ENCODE measurements at regions not wholly inside any gene's neighbourhood (a gene's known extent, or its start where the extent isn't known, plus 50 kb on each side); places are given as distances from the start of the nearest gene placed in this dataset.

DNA sequence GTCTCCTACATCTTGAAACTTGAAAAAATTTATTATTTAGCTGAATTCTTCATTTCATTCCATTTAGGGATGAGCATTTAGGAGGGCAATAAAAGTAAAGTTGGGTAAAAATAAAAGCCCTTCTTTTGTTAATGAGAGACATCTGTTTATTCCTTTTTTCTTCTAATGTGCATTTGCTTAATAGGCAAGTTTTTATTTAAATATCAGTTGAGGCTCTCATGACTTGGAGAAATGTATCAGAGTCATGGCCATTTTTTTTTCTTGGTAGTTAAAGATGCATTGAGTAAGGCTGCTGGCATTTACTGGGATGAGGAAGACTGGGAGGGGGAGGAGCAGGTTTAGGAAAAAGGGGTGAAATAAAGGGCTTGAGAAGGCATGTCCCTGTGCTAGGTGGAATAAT, 609.9 kb upstream of the TMEM132C start:
- TF ChIP-seq, protein P1, sequence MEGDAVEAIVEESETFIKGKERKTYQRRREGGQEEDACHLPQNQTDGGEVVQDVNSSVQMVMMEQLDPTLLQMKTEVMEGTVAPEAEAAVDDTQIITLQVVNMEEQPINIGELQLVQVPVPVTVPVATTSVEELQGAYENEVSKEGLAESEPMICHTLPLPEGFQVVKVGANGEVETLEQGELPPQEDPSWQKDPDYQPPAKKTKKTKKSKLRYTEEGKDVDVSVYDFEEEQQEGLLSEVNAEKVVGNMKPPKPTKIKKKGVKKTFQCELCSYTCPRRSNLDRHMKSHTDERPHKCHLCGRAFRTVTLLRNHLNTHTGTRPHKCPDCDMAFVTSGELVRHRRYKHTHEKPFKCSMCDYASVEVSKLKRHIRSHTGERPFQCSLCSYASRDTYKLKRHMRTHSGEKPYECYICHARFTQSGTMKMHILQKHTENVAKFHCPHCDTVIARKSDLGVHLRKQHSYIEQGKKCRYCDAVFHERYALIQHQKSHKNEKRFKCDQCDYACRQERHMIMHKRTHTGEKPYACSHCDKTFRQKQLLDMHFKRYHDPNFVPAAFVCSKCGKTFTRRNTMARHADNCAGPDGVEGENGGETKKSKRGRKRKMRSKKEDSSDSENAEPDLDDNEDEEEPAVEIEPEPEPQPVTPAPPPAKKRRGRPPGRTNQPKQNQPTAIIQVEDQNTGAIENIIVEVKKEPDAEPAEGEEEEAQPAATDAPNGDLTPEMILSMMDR (IDR thresholded peaks at IDR 0.05; ENCODE audit: borderline replicate concordance, insufficient read depth, low read depth, low read length), result no peak
- no peak overlapping the region for H3K4me3 ChIP-seq (ENCODE audit: low read depth, low read length)

DNA sequence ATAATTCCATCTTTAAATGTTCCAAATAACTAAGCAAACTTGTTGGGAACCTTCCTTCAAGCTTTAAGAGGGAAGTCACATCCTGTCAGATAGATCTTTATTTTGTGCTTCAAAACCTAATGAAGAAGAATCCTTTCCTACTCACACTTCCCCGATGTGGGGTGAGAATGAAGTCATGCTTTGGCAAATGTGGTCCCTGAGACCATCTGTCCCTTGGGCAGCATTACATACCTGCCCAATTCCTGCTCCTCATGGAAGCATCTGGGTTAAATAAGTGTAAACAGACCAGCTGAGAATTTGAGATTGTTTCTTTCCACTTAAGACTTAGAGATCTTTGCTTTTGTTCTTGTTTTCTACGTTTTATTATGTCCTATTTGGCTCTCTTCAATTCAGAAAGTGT, 606.0 kb upstream of the TMEM132C start:
- TF ChIP-seq, protein P1 (IDR thresholded peaks at IDR 0.05; ENCODE audit: borderline replicate concordance, insufficient read depth, low read depth, low read length), result no peak
- no peak overlapping the region for H3K4me3 ChIP-seq (ENCODE audit: low read depth, low read length)

DNA sequence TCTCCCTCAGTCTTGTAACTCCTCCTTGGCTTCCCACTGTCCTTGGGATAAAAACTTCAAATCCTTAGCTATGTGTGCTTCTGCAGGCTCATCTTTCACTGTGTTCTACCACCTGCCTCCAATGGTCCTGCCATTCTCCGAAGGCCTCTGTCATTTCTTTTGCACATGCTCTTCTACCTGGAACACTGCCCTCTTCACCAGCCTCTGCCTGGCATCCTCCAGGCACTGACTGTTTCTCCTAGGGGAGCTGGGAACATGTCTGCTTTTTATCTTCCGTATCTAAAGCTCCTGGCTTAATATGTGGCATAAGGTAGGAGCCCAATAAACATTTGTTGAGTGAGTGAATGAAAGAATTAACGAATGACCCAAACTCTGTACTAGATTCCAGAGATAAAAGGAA, 603.3 kb upstream of the TMEM132C start:
- TF ChIP-seq, protein P1 (IDR thresholded peaks at IDR 0.05; ENCODE audit: borderline replicate concordance, insufficient read depth, low read depth, low read length), result no peak
- H3K4me3 ChIP-seq (ENCODE audit: low read depth, low read length), result no peak overlapping the region

DNA sequence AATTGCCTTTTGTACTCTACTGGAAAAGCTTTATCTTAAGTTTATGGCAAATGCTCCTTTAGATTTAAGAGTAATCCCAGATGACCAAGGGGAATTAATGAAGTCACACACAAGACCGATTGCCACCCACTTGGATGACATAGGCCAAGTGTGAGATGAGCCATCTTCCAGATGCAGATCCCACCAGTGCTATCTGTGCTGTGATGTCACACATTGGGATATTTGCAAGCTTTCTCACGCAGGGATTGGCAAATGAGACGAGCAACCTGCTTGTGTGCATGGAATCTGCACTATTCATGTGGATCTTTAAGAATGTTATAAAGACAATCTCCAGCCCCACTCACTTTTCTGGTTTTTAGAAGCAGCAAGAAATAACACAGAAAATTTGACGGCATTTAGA, 602.1 kb upstream of the TMEM132C start:
- H3K4me3 ChIP-seq (ENCODE audit: low read depth, low read length), result no peak overlapping the region
- TF ChIP-seq, protein P1 (IDR thresholded peaks at IDR 0.05; ENCODE audit: borderline replicate concordance, insufficient read depth, low read depth, low read length), result no peak

DNA sequence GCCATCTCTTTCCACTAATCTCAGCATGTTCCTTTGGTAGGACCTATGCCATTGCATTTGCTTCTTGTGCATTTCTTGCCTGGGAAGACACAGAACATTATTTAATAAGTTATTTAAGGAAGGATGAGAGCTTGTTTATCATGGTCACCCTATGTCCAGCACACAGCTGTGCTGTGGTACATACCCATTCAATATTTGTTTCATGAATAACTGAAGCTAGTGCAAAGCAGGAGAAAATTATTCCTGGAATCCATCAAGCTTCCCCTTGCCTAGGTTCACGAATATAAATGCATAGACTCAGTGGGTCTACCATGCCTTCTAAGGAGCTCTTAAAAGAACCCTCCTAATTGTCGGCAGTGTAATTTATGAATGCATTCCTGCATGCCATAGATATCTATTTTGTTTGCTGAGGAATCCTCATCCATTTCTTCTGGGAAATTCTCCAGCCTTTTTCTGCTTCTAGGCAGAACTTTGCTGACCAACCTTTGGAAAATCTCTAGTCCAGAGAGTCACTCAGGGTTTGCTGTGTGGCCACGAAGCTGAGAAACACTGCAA, 599.8 kb upstream of the TMEM132C start:
- TF ChIP-seq, protein P1 (IDR thresholded peaks at IDR 0.05; ENCODE audit: borderline replicate concordance, insufficient read depth, low read depth, low read length), result no peak
- H3K4me3 ChIP-seq (ENCODE audit: low read depth, low read length), result no peak overlapping the region

DNA sequence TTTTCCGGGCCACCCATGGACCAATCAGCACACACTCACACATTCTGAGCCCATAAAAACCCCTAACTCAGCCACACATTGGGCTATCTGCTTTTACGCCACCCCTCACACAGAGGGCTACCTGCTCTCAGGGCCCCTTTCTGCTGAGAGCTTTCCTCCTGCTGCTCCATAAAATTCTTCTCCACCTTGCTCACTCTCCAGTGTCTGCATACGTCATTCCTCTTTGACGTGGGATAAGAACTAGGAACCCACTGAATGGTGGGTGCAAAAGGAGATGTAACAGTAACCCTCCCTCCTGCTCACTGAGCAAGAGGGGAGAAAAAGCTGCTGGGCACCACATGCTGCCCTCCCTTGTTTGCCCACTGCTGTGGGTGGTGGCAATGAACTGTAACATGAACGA, 596.7 kb upstream of the TMEM132C start:
- no peak overlapping the region for H3K4me3 ChIP-seq (ENCODE audit: low read depth, low read length)
- TF ChIP-seq, protein P1 (IDR thresholded peaks at IDR 0.05; ENCODE audit: borderline replicate concordance, insufficient read depth, low read depth, low read length), result no peak

DNA sequence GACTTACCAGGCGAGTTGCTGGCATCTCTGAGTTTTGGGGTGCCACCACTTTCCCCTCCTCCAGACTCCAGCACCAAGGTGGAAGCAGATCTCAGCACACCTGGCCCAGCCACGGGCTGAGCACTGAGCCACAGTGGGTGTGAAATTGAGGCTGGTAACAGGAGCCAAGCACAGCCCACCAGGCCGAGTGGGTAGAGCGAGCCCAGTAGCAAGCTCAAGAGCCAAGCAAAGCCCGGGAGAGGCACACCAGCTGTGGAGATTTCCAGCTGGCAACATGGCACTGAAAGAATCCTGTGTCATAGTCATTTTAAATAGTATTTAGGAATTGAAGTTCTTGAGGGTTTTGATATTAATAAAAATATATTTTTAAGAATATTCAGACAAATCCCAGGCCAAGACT, 596.2 kb upstream of the TMEM132C start:
- no peak overlapping the region for H3K4me3 ChIP-seq (ENCODE audit: low read depth, low read length)
- TF ChIP-seq, protein P1 (IDR thresholded peaks at IDR 0.05; ENCODE audit: borderline replicate concordance, insufficient read depth, low read depth, low read length), result no peak

Data from GM12875 (cell line).